ENCODE measurements at regions not wholly inside any gene's neighbourhood (a gene's known extent, or its start where the extent isn't known, plus 50 kb on each side); places are given as distances from the start of the nearest gene placed in this dataset.

DNA sequence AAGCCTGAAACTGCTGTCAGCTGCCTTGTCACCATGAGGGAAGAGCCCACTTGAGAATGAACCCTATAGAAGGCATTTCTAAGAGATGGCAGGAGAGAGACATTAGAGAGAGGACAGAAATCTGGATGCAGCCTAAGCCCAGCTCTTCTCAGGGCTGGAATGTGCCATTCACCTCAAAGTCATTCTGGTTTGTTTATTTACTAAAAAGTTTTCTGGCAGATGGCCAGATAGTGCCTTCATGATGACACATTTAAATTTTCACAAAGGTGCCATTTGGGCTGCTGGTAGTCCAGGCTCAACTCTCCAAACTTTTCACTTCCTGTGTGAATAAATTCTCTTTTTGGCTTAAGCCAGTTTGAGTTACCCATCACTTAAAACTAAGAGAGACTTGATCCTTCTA is 144.6 kb upstream of the ZNF366 start:
- no peak for TF ChIP-seq POLR2A (IDR thresholded peaks at IDR 0.05)
- TF ChIP-seq, protein P1, sequence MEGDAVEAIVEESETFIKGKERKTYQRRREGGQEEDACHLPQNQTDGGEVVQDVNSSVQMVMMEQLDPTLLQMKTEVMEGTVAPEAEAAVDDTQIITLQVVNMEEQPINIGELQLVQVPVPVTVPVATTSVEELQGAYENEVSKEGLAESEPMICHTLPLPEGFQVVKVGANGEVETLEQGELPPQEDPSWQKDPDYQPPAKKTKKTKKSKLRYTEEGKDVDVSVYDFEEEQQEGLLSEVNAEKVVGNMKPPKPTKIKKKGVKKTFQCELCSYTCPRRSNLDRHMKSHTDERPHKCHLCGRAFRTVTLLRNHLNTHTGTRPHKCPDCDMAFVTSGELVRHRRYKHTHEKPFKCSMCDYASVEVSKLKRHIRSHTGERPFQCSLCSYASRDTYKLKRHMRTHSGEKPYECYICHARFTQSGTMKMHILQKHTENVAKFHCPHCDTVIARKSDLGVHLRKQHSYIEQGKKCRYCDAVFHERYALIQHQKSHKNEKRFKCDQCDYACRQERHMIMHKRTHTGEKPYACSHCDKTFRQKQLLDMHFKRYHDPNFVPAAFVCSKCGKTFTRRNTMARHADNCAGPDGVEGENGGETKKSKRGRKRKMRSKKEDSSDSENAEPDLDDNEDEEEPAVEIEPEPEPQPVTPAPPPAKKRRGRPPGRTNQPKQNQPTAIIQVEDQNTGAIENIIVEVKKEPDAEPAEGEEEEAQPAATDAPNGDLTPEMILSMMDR (IDR thresholded peaks at IDR 0.05) = no peak
- no peak for TF ChIP-seq POLR2AphosphoS5 (IDR thresholded peaks at IDR 0.05)

Measured in suprapubic skin (tissue), 4 donors.